Psoas muscle (tissue), 7 donors: ENCODE measurements at regions not wholly inside any gene's neighbourhood (a gene's known extent, or its start where the extent isn't known, plus 50 kb on each side); places are given as distances from the start of the nearest gene placed in this dataset.

Experiments used
- ATAC-seq, 4 donors: fragments of 200-7000 bp; cut with Tn5 transposase; one replicate each; pipeline ENCODE4 v1.9.1; 2020; ENCODE audit warnings: moderate library complexity in 3 of 4, mild to moderate bottlenecking in 2 of 4
- DNase-seq, 2 donors: peaks; one replicate each; pipeline ENCODE4 v3.0.0-alpha.2; 2020
- H3K27ac ChIP-seq: fragments of 200-600 bp; one replicate; pipeline ENCODE4 v1.8.0; 2022
- H3K27me3 ChIP-seq, 3 donors: fragments of 200-600 bp in 1 of 3; one replicate each; pipeline versions ENCODE4 v1.6.1 to v1.8.0; 2013 to 2022; ENCODE audit warnings: low read length in 2 of 3, mild to moderate bottlenecking in 2 of 3, moderate library complexity in 1 of 3; ENCODE audit not compliant: insufficient read depth in 3 of 3
- H3K36me3 ChIP-seq, 2 donors: fragments of 200-600 bp in 1 of 2; one replicate each; pipeline versions ENCODE4 v1.6.1 to v1.8.0; 2013 to 2022; ENCODE audit warnings: low read depth in 1 of 2, mild to moderate bottlenecking in 1 of 2, moderate library complexity in 1 of 2; ENCODE audit not compliant: insufficient read depth in 1 of 2
- H3K4me1 ChIP-seq: fragments of 200-600 bp; one replicate; pipeline ENCODE4 v1.8.0; 2022
- H3K4me3 ChIP-seq: fragments of 200-600 bp; one replicate; pipeline ENCODE4 v1.8.0; 2022; ENCODE audit warnings: mild to moderate bottlenecking
- H3K9me3 ChIP-seq: fragments of 200-600 bp; one replicate; pipeline ENCODE4 v1.8.0; 2022
- CTCF ChIP-seq: fragments of 200-600 bp; IDR thresholded peaks from one replicate; pipeline ENCODE4 v1.8.0; 2022; ENCODE audit warnings: antibody characterized with exemption
- WGBS, 3 donors: extraction: QIAGEN DNeasy Blood & Tissue Kit; methylation state at CpG; one replicate each; pipeline versions ENCODE4 v1.1.6 to v1.1.7; 2013; 5-methylcytosine and 5-hydroxymethylcytosine counted together
- intact Hi-C, 2 donors: fragments of 100-400 bp; cut with DNase I; formaldehyde crosslinking; loops; one replicate each; pipeline versions ENCODE4 v1.11.0 to v1.14.2; 2022
- donor health status: healthy with polysubstance abuse.
- donor health status: DM: no; HTN: no; CAD: no; lungs with moderate emphysema.
- donor health status: Bipolar disorder and iron deficiency.
- donor health status: healthy.
- donor health status: DM: yes; HTN: yes; CAD: no.
- donor health status: DM: no; HTN: no; CAD: no.
- donor health status: DM: yes; HTN: yes; CAD: no.

DNA sequence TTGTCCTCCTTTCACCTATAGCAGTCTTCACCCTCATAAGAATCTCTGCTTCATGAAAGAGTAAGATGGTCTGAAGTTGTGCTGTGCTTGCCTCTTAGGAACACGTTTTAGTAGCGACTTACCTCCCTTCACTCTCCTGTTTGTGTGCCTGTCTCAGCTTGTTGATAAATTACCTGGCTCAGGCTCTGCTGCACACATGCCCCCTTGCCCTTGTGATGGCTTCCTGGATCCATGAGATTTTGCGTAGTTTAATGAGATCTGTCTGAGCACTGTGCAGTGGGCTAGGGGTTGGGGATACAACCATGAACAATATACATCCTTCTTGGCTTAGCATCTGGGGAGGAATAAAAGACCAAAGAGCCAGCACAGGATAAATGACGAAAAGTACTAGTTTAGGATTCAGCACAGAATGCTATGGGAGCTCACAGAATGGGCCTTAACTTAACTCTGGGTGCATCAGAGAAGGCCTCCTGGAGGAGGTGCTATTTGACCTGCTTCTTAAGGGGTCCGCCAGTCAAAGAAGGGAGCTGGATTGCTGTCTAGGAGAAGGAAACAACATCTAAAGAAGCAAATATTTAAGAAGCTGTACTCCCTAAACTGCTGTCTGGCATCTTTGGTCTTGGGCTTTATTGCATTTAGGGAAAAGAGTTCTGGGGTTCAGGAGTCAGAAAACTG, 175.7 kb upstream of the PLXNA2 start:
- ATAC-seq: no peak
- no peak for DNase-seq
- intact Hi-C loops: no loop called here
- no peak overlapping the region for H3K4me3 ChIP-seq
- WGBS, 3 donors: 78 to 81% (median 80%) methylated on average over 5 of the region's 5 CpGs
- no peaks in the 10 kb centered on the region for H3K27me3 ChIP-seq
- H3K4me1 ChIP-seq: no peaks in the 10 kb centered on the region
- H3K27ac ChIP-seq: no peak overlapping the region
- no peak for TF ChIP-seq CTCF
- H3K36me3 ChIP-seq: no peaks in the 10 kb centered on the region
- no peaks in the 10 kb centered on the region for H3K9me3 ChIP-seq

GRCh38 chr1:208420696-208421095, 176.5 kb upstream of the PLXNA2 start:
- no peaks in the 10 kb centered on the region for H3K36me3 ChIP-seq
- no peak for TF ChIP-seq CTCF
- H3K27ac ChIP-seq: no peak overlapping the region
- 95 to 98% (median 96%) methylated on average over 1 of the region's 1 CpG for WGBS, 3 donors
- no peak overlapping the region for H3K4me3 ChIP-seq
- intact Hi-C loops: no loop called here
- ATAC-seq: no peak
- no peak for DNase-seq
- no peaks in the 10 kb centered on the region for H3K9me3 ChIP-seq
- no peaks in the 10 kb centered on the region for H3K4me1 ChIP-seq
- no peaks in the 10 kb centered on the region for H3K27me3 ChIP-seq

GRCh38 chr1:208421486-208421885, 177.3 kb upstream of the PLXNA2 start:
- no peak for TF ChIP-seq CTCF
- no peak for ATAC-seq

DNA sequence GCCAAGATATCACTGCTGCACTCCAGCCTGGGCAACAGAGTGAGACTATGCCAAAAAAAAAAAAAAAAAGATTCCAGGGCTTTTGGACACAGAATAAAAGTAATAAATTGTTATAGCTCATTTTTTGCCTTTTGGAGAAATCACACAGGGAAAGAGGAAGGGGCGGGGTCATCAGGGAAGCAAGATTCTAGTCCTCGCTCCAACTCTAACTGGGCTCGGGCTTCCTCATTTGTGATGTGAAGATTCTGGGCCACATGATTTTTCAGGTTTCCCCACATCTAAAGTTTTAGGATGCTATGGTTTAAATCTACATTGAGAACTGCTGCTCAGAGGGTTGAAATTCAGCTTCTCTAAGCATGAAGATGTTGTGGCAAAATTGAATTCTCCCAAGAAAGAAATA, 179.3 kb upstream of the PLXNA2 start:
- H3K27me3 ChIP-seq: no peaks in the 10 kb centered on the region
- no peak overlapping the region for H3K27ac ChIP-seq
- DNase-seq (no peak), ATAC-seq (no peak)
- H3K4me1 ChIP-seq: no peaks in the 10 kb centered on the region
- 72 to 82% (median 76%) methylated on average over 3 of the region's 3 CpGs for WGBS, 3 donors
- H3K4me3 ChIP-seq: no peak overlapping the region
- TF ChIP-seq CTCF: no peak
- H3K9me3 ChIP-seq: no peaks in the 10 kb centered on the region
- intact Hi-C loops: no loop called here
- H3K36me3 ChIP-seq: no peaks in the 10 kb centered on the region

More at GRCh38 chr1:208421486-208421885, 177.3 kb upstream of the PLXNA2 start:
- WGBS, 3 donors: 72 to 73% (median 72%) methylated on average over 4 of the region's 4 CpGs
- no peaks in the 10 kb centered on the region for H3K36me3 ChIP-seq
- H3K9me3 ChIP-seq: no peaks in the 10 kb centered on the region
- DNase-seq: no peak
- no peak overlapping the region for H3K27ac ChIP-seq
- intact Hi-C loops: no loop called here
- H3K4me1 ChIP-seq: no peaks in the 10 kb centered on the region
- no peak overlapping the region for H3K4me3 ChIP-seq
- H3K27me3 ChIP-seq: no peaks in the 10 kb centered on the region

- no peak for TF ChIP-seq CTCF
- Histone ChIP-seq H3K36me3 (no peaks in the 10 kb centered on the region), H3K4me1 (no peaks in the 10 kb centered on the region), H3K27ac (no peak overlapping the region), H3K9me3 (no peaks in the 10 kb centered on the region), H3K4me3 (no peak overlapping the region), H3K27me3 (no peaks in the 10 kb centered on the region)
- ATAC-seq: no peak
- intact Hi-C loops: no loop called here
- WGBS, 3 donors: 90 to 94% (median 92%) methylated on average over 3 of the region's 3 CpGs
- DNase-seq: no peak
Observed at GRCh38 chr1:208425096-208425495, 180.9 kb upstream of the PLXNA2 start.
